HepG2 (cell line): ENCODE measurements at regions not wholly inside any gene's neighbourhood (a gene's known extent, or its start where the extent isn't known, plus 50 kb on each side); places are given as distances from the start of the nearest gene placed in this dataset.

Source experiments
- ADNP ChIP-seq: sonication (generic); formaldehyde crosslinking; IDR thresholded peaks from 2 replicates; pipeline ENCODE4 v1.4.0; 2020; ENCODE audit warnings: missing genetic modification reagents
- ZNF484 ChIP-seq: sonication (generic); formaldehyde crosslinking; IDR thresholded peaks from 2 replicates; pipeline ENCODE4 v1.5.1; 2020; ENCODE audit warnings: mild to moderate bottlenecking, low read depth, missing genetic modification reagents, borderline replicate concordance
- ZNF746 ChIP-seq: sonication (generic); formaldehyde crosslinking; IDR thresholded peaks from 2 replicates; pipeline ENCODE4 v1.8.0; 2022; ENCODE audit warnings: mild to moderate bottlenecking, missing genetic modification reagents
- TF ChIP-seq, protein P1 (sequence below): sonication (generic); formaldehyde crosslinking; IDR thresholded peaks from 2 replicates; pipeline ENCODE4 v1.4.0; 2020; ENCODE audit warnings: missing genetic modification reagents
- TF ChIP-seq, protein P2 (sequence below): sonication (generic); formaldehyde crosslinking; IDR thresholded peaks from 2 replicates; pipeline ENCODE4 v1.8.0; 2022; ENCODE audit warnings: mild to moderate bottlenecking, missing genetic modification reagents, moderate library complexity
- TF ChIP-seq, protein P3 (sequence below): sonication (generic); formaldehyde crosslinking; IDR thresholded peaks from 2 replicates; pipeline ENCODE4 v1.4.0; 2020; ENCODE audit warnings: missing genetic modification reagents, borderline replicate concordance

DNA sequence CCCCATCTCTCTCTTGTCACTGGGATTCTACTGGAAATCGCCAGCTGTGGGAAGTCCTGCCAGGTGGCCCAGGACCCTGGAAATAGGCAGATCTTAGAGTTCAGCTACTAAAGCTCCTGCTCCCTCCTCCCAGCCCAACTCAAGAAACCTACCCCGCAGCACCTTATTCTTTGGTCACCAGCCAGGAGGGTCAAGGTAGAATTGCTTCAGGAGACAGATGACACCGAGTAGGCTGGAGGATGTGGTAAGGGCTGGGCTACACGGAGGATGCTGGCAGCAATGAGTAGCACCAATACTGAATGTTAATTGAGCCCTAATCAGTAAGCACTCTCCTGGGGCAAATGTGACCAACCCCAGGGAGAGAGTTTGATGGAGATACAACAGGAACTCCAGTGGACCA is 119.7 kb upstream of the VASH1 start (continued):
- TF ChIP-seq, protein P1, sequence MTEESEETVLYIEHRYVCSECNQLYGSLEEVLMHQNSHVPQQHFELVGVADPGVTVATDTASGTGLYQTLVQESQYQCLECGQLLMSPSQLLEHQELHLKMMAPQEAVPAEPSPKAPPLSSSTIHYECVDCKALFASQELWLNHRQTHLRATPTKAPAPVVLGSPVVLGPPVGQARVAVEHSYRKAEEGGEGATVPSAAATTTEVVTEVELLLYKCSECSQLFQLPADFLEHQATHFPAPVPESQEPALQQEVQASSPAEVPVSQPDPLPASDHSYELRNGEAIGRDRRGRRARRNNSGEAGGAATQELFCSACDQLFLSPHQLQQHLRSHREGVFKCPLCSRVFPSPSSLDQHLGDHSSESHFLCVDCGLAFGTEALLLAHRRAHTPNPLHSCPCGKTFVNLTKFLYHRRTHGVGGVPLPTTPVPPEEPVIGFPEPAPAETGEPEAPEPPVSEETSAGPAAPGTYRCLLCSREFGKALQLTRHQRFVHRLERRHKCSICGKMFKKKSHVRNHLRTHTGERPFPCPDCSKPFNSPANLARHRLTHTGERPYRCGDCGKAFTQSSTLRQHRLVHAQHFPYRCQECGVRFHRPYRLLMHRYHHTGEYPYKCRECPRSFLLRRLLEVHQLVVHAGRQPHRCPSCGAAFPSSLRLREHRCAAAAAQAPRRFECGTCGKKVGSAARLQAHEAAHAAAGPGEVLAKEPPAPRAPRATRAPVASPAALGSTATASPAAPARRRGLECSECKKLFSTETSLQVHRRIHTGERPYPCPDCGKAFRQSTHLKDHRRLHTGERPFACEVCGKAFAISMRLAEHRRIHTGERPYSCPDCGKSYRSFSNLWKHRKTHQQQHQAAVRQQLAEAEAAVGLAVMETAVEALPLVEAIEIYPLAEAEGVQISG (CRISPR knock-in tag), result no peak
- TF ChIP-seq, protein P2, sequence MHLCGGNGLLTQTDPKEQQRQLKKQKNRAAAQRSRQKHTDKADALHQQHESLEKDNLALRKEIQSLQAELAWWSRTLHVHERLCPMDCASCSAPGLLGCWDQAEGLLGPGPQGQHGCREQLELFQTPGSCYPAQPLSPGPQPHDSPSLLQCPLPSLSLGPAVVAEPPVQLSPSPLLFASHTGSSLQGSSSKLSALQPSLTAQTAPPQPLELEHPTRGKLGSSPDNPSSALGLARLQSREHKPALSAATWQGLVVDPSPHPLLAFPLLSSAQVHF (CRISPR knock-in tag), result no peak
- no peak for TF ChIP-seq ZNF746 (CRISPR knock-in tag)
- TF ChIP-seq, protein P3, sequence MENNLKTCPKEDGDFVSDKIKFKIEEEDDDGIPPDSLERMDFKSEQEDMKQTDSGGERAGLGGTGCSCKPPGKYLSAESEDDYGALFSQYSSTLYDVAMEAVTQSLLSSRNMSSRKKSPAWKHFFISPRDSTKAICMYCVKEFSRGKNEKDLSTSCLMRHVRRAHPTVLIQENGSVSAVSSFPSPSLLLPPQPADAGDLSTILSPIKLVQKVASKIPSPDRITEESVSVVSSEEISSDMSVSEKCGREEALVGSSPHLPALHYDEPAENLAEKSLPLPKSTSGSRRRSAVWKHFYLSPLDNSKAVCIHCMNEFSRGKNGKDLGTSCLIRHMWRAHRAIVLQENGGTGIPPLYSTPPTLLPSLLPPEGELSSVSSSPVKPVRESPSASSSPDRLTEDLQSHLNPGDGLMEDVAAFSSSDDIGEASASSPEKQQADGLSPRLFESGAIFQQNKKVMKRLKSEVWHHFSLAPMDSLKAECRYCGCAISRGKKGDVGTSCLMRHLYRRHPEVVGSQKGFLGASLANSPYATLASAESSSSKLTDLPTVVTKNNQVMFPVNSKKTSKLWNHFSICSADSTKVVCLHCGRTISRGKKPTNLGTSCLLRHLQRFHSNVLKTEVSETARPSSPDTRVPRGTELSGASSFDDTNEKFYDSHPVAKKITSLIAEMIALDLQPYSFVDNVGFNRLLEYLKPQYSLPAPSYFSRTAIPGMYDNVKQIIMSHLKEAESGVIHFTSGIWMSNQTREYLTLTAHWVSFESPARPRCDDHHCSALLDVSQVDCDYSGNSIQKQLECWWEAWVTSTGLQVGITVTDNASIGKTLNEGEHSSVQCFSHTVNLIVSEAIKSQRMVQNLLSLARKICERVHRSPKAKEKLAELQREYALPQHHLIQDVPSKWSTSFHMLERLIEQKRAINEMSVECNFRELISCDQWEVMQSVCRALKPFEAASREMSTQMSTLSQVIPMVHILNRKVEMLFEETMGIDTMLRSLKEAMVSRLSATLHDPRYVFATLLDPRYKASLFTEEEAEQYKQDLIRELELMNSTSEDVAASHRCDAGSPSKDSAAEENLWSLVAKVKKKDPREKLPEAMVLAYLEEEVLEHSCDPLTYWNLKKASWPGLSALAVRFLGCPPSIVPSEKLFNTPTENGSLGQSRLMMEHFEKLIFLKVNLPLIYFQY (CRISPR knock-in tag), result no peak
- no peak for TF ChIP-seq ADNP
- TF ChIP-seq ZNF484, result no peak
